HCT116 (cell line): ENCODE measurements at regions not wholly inside any gene's neighbourhood (a gene's known extent, or its start where the extent isn't known, plus 50 kb on each side); places are given as distances from the start of the nearest gene placed in this dataset.

ENCODE experiments used
- ATAC-seq: fragments of 200-7000 bp; cut with Tn5 transposase; 2 replicates; pipeline ENCODE4 v1.9.1; 2020; ENCODE audit warnings: mild to moderate bottlenecking, moderate library complexity
- BruUV-seq: library from RNA; stranded (reverse); fragments of 400-500 nt; replicated peaks from 2 replicates; lab custom pipeline; 2021; lab: Mats Ljungman, UMichigan
- CTCF ChIA-PET: fragments of 300-600 bp; sonication (Branson Sonifier 250); formaldehyde crosslinking; loops from one replicate; lab custom pipeline; 2021; ENCODE audit warnings: antibody characterized with exemption; lab: Charles Lee
- POLR2A ChIA-PET: fragments of 300-600, 350-600 bp; sonication (Branson Sonifier 250); formaldehyde crosslinking; loops from one replicate; lab custom pipeline; 2021; ENCODE audit warnings: antibody characterized with exemption; lab: Charles Lee
- RAD21 ChIA-PET, 2 experiments: fragments of 300-600 bp; sonication (Branson Sonifier 250); formaldehyde crosslinking; loops; one replicate each; lab custom pipeline; 2023; ENCODE audit warnings: low total read pairs in 2 of 2; ENCODE audit not compliant: uncharacterized antibody in 2 of 2, unreplicated experiment in 2 of 2, low non-redundant PET in 1 of 2; lab: Charles Lee
- DNase-seq: peaks from one replicate; pipeline ENCODE4 v3.0.0-alpha.2; 2010; ENCODE audit warnings: low read depth, low spot score
- H2AFZ ChIP-seq: fragments of 200-600 bp; shearing (Covaris generic), sonication (generic); 2 replicates; pipeline ENCODE4 v1.6.1; 2017; ENCODE audit warnings: low read depth, mixed run types, mixed read lengths, antibody characterized with exemption, low read length; ENCODE audit not compliant: poor library complexity, severe bottlenecking
- H3K27ac ChIP-seq: 2 replicates; pipeline ENCODE4 v1.5.1; 2012; ENCODE audit warnings: low read depth, low read length
- H3K27me3 ChIP-seq: fragments of 200-600 bp; sonication (generic); 2 replicates; pipeline ENCODE4 v1.6.1; 2016; ENCODE audit warnings: mixed run types, low read length, mixed read lengths; ENCODE audit not compliant: insufficient read depth
- H3K36me3 ChIP-seq, 2 experiments: fragments of 200-500 bp in 1 of 2; fragments of 200-600 bp in 1 of 2; sonication (Bioruptor generic) in 1 of 2; sonication (generic) in 1 of 2; 2 replicates each; pipeline versions ENCODE4 v1.5.1 to v1.6.1; 2014 to 2016; ENCODE audit warnings: low read length in 2 of 2, inconsistent platforms in 1 of 2, mixed read lengths in 1 of 2, mixed run types in 1 of 2; ENCODE audit not compliant: insufficient read depth in 2 of 2, control insufficient read depth in 1 of 2
- H3K4me1 ChIP-seq, 2 experiments: fragments of 200-600 bp in 1 of 2; sonication (generic) in 1 of 2; 2 replicates each; pipeline versions ENCODE4 v1.5.1 to v1.6.1; 2012 to 2017; ENCODE audit warnings: low read length in 2 of 2, inconsistent platforms in 1 of 2, mild to moderate bottlenecking in 1 of 2, mixed read lengths in 1 of 2, mixed run types in 1 of 2, moderate library complexity in 1 of 2; ENCODE audit not compliant: insufficient read depth in 2 of 2, control insufficient read depth in 1 of 2
- H3K4me2 ChIP-seq: fragments of 200-600 bp; sonication (generic); 2 replicates; pipeline ENCODE4 v1.6.1; 2017; ENCODE audit warnings: mixed run types, low read length, mixed read lengths
- H3K4me3 ChIP-seq, 2 experiments: fragments of 200-600 bp in 1 of 2; sonication (generic) in 1 of 2; replicated peaks in 1 of 2; 2 replicates each; pipeline ENCODE4 v1.5.1; 2011 to 2016; ENCODE audit warnings: low read length in 2 of 2, control low read depth in 1 of 2, low read depth in 1 of 2, mild to moderate bottlenecking in 1 of 2, mixed read lengths in 1 of 2, mixed run types in 1 of 2
- H3K79me2 ChIP-seq: fragments of 200-600 bp; sonication (generic); 2 replicates; pipeline ENCODE4 v1.6.1; 2017; ENCODE audit warnings: mild to moderate bottlenecking, mixed run types, low read length, moderate library complexity, mixed read lengths; ENCODE audit not compliant: insufficient read depth
- H3K9ac ChIP-seq: fragments of 200-600 bp; sonication (generic); 2 replicates; pipeline ENCODE4 v1.6.1; 2016; ENCODE audit warnings: low read length, mixed read lengths
- H3K9me2 ChIP-seq: fragments of 200-600 bp; sonication (generic), shearing (Covaris generic); 2 replicates; pipeline ENCODE4 v1.6.1; 2017; ENCODE audit warnings: mixed run types, mild to moderate bottlenecking, moderate library complexity; ENCODE audit not compliant: insufficient read depth
- H3K9me3 ChIP-seq, 2 experiments: fragments of 200-500 bp in 1 of 2; fragments of 200-600 bp in 1 of 2; sonication (Bioruptor generic) in 1 of 2; sonication (generic) in 1 of 2; 2 replicates each; pipeline ENCODE4 v1.6.1; 2014 to 2017; ENCODE audit warnings: low read length in 2 of 2, mixed read lengths in 2 of 2, inconsistent platforms in 1 of 2, low read depth in 1 of 2, mild to moderate bottlenecking in 1 of 2, mixed run types in 1 of 2, moderate library complexity in 1 of 2; ENCODE audit not compliant: control insufficient read depth in 1 of 2, insufficient read depth in 1 of 2
- H4K20me1 ChIP-seq: fragments of 200-600 bp; sonication (generic), shearing (Covaris generic); 2 replicates; pipeline ENCODE4 v1.6.1; 2017; ENCODE audit warnings: mixed run types, mild to moderate bottlenecking, moderate library complexity; ENCODE audit not compliant: insufficient read depth
- ATF3 ChIP-seq: IDR thresholded peaks from 2 replicates; pipeline ENCODE4 v1.6.1; 2012
- CBX3 ChIP-seq: IDR thresholded peaks from 2 replicates; pipeline ENCODE4 v1.6.1; 2012; ENCODE audit warnings: low read depth
- CEBPB ChIP-seq: IDR thresholded peaks from 2 replicates; pipeline ENCODE4 v1.6.1; 2012; ENCODE audit warnings: low read depth
- EGR1 ChIP-seq: IDR thresholded peaks from 2 replicates; pipeline ENCODE4 v1.6.1; 2012; ENCODE audit warnings: low read depth
- EZH2phosphoT487 ChIP-seq: fragments of 200-600 bp; IDR thresholded peaks from 2 replicates; pipeline ENCODE4 v1.6.1; 2018; ENCODE audit warnings: antibody characterized with exemption, borderline replicate concordance
- FOSL1 ChIP-seq: IDR thresholded peaks from 2 replicates; pipeline ENCODE4 v1.6.1; 2012; ENCODE audit warnings: low read depth
- POLR2AphosphoS5 ChIP-seq: IDR thresholded peaks from 2 replicates; pipeline ENCODE4 v1.6.1; 2011; ENCODE audit warnings: mild to moderate bottlenecking, low read depth, low read length, moderate library complexity
- RAD21 ChIP-seq: IDR thresholded peaks from 2 replicates; pipeline ENCODE4 v1.6.1; 2012; ENCODE audit warnings: low read depth, mild to moderate bottlenecking
- SIN3A ChIP-seq: IDR thresholded peaks from 2 replicates; pipeline ENCODE4 v1.6.1; 2012; ENCODE audit warnings: low read depth
- SRF ChIP-seq: IDR thresholded peaks from 2 replicates; pipeline ENCODE4 v1.6.1; 2012; ENCODE audit warnings: low read depth
- TCF7L2 ChIP-seq: IDR thresholded peaks from 2 replicates; pipeline ENCODE4 v1.7.0; 2011; ENCODE audit warnings: borderline replicate concordance, inconsistent platforms; ENCODE audit not compliant: insufficient read depth, insufficient read length; ENCODE audit errors: extremely low read depth
- YY1 ChIP-seq: IDR thresholded peaks from 2 replicates; pipeline ENCODE4 v1.6.1; 2011; ENCODE audit warnings: low read length, low read depth, moderate library complexity, mild to moderate bottlenecking; ENCODE audit not compliant: insufficient replicate concordance; ENCODE audit errors: extremely low read depth
- ZFX ChIP-seq: fragments of 450-650 bp; IDR thresholded peaks from 2 replicates; pipeline ENCODE4 v1.6.1; 2017
- ZNF274 ChIP-seq: fragments of 200-500 bp; sonication (Bioruptor generic); IDR thresholded peaks from 2 replicates; pipeline ENCODE4 v1.6.1; 2014; ENCODE audit warnings: mild to moderate bottlenecking, low read depth, low read length, inconsistent platforms
- intact Hi-C: fragments of 100-400 bp; cut with micrococcal nuclease; formaldehyde crosslinking; loops from 2 replicates; pipeline ENCODE4 v1.10.0; 2022

GRCh38 chr5:85533341-85534047, 1084.2 kb upstream of the COX7C start:
- ChIA-PET RAD21 (no interaction called here), CTCF (no interaction called here), POLR2A (no interaction called here)
- no peak for ATAC-seq
- Histone ChIP-seq H3K27me3 (no peaks in the 10 kb centered on the region), H4K20me1 (no peaks in the 10 kb centered on the region), H3K36me3 (no peaks in the 10 kb centered on the region), H3K9me3 (no peaks in the 10 kb centered on the region), H2AFZ (no peak overlapping the region), H3K9ac (no peak overlapping the region), H3K4me1 (no peaks in the 10 kb centered on the region), H3K4me3 (no peak overlapping the region), H3K9me2 (no peaks in the 10 kb centered on the region), H3K27ac (no peak overlapping the region), H3K79me2 (no peaks in the 10 kb centered on the region), H3K4me2 (no peak overlapping the region)
- BruUV-seq, result no TSS peak
- no peak for DNase-seq
- intact Hi-C loops, result no loop called here
- no peak for TF ChIP-seq EZH2phosphoT487
- TF ChIP-seq TCF7L2, result no peak
- no peak for TF ChIP-seq EGR1
- TF ChIP-seq CEBPB, result no peak
- no peak for TF ChIP-seq SIN3A
- TF ChIP-seq SRF, result no peak
- no peak for TF ChIP-seq YY1
- TF ChIP-seq FOSL1, result no peak
- no peak for TF ChIP-seq ZNF274
- no peak for TF ChIP-seq RAD21
- TF ChIP-seq CBX3, result no peak
- no peak for TF ChIP-seq POLR2AphosphoS5
- TF ChIP-seq ZFX, result no peak
- TF ChIP-seq ATF3, result no peak
